GM18507 (cell line): ENCODE measurements at regions not wholly inside any gene's neighbourhood (a gene's known extent, or its start where the extent isn't known, plus 50 kb on each side); places are given as distances from the start of the nearest gene placed in this dataset.
"Not testable (repeated sequence)": the region's sequence is repeated elsewhere in the genome, so short reads cannot be mapped to it uniquely, and the experiment has no call there.

Source experiments
- DNase-seq: peaks from one replicate; pipeline ENCODE4 v3.0.0; 2011; ENCODE audit warnings: low read depth; ENCODE audit not compliant: insufficient read length; ENCODE audit errors: extremely low spot score
- FAIRE-seq: peaks from 2 replicates; lab custom pipeline; 2011; peaks lifted over from hg19 to GRCh38; lab: Jason Lieb, UNC

DNA sequence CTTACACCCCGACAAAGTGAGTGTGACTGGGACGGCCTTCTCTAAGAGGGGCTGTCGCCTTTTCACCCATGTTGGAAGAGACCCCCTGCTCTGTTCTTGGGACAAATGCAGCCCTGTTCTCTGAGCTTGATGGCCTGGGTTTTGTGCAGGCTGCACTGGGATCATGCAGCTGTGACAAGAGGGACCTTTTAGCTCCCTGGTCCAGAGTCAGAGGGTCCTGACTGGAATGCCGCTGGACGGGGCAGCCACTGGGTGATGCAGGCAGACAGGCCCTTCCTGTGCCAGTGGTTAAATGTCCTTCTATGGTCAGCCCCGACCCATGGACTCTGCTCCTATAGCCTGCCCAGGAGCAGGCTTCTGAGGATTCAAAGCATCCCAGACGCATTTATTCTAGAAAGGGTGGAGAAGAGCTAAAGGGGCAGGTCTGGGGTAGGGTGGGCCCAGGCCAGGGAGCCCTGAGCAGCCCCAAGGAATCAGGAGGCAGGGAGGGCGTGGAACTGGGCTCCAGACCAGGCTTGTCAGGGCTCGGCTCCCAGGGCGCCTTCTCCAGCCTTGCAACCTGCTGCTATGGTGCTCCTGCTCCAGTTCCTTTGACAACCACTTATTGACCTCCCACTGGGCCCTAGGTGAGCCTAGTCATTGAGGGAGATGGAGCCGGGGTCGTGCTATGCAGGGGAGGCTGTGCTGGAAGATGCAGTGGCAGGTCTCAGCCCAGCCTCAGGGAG is 277.9 kb upstream of the HS6ST1 start:
- FAIRE-seq, result no peak

DNA sequence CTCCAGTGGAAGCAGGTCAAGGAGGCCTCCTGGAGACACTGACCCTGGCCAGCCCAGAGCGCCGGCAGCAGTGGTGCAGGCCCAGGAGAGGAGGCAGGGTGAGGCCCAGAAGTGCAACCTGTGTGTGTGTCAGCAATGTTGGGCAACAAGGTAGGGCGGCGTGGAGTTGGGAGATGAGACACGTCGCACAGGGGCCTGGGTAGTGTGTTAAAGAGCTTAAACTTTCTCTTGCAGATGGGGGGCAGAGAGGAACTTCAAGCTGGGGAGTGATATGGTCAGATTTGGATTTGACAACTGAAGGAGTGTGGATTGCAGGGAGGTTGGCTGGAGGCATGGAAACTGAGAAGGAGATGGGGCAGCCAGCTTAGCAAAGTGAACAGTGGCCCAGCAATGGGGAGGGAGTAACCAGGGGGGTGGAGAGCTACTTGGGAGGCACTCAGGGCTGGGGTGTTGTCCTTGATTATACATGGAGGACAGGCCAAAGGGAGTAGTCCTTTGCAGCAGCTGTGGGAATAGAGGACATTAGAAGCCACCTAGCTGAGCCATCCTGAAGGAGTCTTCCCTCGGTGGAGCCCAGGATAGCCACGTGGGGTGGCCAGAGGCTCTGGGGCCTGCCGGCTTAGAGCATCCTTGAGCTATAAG is 278.6 kb upstream of the HS6ST1 start:
- FAIRE-seq (no peak), DNase-seq (no peak)

More for the DNA sequence above, 277.9 kb upstream of the HS6ST1 start:
- no peak for DNase-seq

DNA sequence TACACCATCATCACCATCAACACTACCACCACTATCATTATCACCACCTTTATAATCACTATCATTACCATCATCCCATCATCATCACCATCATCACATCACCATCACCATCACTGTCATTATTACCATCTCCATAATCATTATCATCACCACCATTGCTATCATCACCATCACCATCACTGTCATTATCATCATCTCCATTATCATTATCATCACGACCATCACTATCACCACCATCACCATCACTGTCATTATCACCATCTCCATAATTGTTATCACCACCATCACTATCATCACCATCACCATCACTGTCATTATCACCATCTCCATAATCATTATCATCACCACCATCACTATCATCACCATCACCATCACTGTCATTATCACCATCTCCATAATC is 279.6 kb upstream of the HS6ST1 start:
- not testable (repeated sequence) for DNase-seq, FAIRE-seq

DNA sequence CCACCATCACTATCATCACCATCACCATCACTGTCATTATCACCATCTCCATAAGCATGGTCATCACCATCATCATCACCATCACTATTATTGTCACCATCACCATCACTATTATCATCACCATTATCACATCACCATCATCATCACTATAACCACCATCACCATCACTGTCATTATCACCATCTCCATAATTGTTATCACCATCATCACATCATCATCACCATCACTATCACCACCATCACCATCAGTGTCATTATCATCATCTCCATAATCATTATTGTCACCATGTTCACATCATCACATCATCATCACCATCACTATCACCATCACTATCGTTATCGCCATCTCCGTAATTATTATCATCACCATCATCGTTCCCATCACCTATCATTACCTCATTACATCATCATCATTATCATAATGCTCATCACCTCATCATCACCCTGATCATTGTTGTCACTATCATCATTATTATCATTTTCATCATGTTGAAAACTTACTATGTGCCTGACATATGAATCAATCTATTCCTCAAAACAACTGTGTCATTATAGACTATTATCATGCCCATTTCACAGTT is 280.3 kb upstream of the HS6ST1 start:
- FAIRE-seq, result no peak
- DNase-seq, result no peak

DNA sequence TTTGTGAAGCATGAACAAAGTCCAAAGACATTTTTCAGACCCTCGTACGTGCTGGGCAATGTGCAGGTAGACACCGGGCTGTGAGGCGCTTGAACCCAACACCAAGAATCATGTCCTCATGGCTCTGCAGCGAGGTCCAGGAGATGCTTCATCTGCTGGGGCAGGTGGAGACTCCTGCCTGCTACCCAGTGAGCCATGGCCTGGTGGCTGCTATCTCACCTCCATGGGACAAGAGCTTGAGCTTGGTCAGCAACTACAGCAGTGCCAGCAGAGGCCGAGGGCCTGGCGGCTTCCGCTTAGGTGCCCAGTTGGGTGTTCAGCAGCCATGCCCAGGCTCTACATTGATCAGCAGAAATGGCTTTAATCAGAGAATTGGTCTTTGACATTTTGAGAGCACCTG is 281.0 kb upstream of the HS6ST1 start:
- FAIRE-seq, result no peak
- no peak for DNase-seq

DNA sequence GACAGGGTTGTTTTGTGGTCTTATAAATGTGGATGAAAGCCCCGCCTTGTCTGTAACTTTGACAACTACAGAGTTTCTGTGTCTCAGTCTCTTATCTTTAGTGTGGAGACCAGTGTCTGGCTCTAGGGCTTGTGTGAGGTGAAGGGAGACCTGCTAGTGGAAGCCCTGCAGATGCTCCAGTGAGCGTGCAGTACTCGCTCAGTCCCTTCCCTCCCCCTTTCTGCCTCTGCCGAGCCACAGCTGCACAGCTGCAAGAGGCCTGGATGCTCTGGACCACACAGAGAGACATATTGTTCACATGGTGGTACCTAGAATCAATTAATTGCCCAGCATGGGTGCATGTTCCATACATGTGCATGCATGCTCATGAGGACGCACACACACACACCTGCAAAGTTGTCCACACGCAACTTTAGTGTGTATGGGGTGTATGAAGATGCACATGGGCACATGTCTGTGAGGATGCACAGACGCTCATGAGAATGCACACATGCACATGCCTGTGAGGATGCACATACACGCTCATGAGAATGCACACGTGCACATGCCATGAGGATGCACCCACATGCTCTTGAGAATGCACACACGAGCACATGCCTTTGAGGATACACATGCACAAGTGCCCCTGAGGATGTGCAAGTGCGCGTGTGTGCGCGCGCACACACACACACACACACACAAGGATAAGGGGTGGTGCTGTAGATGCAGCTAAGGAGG is 282.1 kb upstream of the HS6ST1 start:
- DNase-seq (no peak), FAIRE-seq (no peak)

DNA sequence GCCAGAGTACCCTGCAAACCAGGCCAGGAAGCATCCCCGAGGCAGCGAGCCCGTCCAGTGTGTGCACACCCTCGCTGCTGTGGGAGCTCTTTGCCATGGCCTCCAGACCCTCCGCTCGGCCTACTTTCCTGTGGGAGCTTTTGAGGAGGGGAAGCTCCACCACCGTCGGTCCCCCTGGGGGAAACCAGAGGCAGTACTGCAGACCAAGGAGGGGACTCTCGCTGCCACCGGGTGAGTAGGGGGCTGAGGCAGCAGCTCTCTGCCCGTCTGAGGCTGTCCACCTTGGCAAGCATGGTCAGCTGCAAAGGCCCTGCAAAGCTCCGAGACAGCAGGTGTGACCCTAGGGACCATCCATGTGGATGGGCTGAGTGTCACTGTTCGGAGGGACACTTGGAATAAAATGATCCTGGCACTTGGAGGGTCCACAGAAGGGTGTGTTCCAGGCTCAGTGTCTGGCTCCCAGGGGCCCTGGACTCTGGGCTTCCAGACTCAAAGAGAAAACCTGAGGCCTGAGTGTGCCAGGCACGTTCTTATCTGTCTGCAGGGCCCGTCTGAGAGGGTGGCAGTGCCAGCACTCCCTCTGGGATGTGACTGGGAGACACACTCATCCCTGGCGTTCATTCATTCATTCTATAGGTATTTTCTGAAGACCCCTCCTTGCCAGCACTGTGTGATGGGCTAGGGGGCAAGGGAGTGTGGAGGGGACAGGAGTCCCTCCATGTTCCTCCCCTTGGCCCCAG is 282.8 kb upstream of the HS6ST1 start:
- DNase-seq, result no peak
- FAIRE-seq, result no peak

DNA sequence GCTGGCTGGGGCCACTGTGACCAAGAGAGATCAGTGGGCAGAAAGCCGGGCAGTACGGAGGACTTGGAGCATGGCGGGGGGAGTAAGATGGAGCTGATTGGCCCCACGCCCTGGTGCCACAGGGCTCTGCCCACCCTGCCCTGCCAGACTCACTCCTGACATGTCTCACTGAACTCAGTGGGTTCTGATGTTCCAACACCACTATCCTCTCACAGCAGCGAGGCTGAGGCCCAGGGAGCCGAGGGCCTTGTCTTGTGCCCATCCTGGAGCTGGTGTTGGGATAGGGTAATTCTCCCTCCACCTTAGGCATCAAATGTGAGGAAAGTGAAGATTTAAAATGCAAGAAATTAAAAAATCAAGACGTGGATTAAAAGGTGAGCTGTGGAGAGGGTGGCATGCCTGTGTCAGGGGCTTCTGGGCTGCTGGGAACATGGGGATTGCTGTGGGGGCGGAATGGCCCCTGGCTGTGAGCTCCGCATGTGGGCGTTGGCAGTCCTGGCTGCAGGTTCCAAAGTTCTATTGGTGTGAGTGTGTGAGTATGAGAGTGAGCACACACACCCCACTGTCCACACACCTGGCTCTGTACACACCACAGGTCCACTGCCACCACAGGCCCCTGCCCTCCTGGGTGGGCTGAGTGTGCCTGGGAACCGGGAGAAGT is 283.5 kb upstream of the HS6ST1 start:
- DNase-seq (no peak), FAIRE-seq (no peak)

DNA sequence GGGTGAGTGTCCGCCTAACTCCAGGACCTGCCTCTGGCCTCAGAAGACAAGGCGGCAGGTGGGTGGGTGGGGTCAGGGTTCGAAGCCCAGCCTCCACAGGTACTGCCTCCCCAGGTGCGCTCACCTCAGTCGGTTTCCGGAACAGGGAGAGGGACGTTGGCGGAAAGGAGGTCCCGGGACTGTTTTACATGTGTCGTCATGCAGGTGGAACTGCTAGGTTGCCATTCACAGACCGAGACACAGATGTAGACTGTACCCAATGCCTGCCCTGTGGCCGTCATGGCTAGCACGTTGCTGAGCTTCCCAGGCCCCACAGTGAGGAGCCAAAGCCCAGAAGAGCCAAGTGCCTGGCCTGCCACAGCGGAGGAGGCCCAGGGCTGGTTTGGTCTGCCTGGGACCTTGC is 284.0 kb upstream of the HS6ST1 start:
- DNase-seq (no peak), FAIRE-seq (no peak)

DNA sequence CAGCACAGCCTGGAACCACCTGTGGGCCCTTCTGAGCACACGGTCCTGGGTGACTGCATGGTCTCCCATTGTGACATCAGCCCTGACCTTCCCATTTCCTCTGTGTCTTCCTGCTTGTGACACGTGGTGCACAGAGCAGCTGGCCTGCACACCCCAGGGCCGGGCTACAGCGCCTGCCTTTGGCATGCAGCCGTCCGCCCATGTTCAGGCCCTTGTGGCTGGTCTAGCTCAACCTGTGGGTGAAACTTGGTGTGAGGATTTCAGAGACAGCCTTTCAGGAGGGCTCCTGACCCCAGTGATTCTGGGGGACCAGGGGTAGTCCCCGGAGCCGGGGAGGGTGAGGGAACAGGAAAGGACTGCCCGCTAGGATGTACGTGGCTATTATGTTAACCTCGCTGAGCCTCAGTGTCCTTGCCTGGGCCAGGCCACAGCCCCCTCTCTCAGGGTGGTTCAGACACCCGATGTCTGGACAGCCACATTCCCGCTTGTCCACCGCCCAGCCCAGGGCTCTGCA is 284.8 kb upstream of the HS6ST1 start:
- FAIRE-seq (no peak), DNase-seq (no peak)

DNA sequence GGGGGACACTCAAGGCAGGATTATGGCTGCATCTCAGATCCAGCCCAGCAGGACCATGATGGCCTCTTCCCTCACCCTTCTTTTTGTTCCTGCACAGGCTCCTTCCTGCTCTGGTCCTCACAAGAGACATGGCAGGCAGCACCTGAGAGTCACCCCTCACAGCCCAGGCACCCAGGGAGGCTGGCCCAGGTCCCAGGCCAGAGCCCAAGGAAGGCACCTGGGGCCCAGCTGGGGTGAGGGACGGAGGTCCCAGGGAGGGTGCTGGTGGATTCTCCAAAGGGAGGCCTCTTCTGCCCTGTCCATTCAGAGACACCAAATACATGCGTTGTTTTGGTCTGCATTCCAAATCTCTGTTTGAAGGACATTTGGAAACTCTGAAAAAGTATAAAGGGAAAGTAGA is 285.4 kb upstream of the HS6ST1 start:
- DNase-seq (no peak), FAIRE-seq (no peak)

DNA sequence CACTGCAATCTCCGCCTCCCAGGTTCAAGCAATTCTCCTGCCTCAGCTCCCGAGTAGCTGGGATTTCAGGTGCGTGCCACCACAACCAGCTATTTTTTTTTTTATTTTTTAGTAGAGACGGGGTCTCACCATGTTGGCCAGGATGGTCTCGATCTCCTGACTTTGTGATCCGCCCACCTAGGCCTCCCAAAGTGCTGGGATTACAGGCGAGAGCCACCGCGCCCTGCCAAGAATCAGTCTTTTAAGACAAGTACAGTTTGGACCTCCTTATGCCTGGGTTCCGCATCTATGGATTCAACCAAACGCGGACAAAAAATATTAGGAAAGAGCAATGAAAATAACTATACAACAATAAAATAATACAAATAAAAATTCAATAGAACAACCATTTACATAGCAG is 285.9 kb upstream of the HS6ST1 start:
- FAIRE-seq, DNase-seq: not testable (repeated sequence)

DNA sequence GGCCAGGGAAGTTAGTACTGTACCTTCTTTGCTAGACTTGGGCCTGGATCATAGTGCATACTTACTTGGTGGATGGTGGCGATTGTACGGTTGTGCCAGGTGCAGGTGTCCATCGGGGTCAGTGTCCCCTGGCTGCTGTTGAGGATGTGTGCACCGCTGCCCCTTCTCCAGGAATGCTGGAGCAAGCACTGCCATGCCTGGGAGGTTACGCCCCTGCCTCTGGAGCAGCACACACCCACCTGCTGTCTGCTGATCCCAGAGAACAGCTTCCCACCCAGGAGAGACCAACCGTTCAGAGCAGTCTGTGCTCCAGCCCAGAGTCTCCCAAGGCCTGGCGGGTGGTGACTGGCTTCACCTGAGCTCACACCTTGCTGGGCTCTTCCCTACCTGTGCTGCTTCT is 286.8 kb upstream of the HS6ST1 start:
- FAIRE-seq, result no peak

DNA sequence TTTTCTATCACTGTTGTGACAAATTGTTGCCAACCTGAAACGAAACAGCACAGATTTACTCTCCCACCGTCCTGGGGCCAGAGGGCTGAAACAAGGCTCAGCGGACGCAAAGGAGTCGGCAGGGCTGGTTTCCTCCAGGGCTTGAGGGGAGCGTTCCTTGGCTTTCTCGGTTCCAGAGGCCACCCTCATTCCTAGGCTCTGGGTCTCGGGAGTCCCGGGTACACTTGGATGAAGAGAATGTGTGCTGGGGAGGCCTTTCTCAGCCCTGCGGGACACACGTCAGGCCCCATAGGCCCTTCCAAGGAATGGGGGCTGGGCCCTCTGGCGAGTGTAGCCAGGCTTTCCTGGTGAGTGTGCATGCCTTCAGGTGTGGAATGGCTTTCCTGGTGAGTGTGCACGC is 287.3 kb upstream of the HS6ST1 start:
- DNase-seq (no peak), FAIRE-seq (no peak)

More for the DNA sequence above, 286.8 kb upstream of the HS6ST1 start:
- no peak for DNase-seq

DNA sequence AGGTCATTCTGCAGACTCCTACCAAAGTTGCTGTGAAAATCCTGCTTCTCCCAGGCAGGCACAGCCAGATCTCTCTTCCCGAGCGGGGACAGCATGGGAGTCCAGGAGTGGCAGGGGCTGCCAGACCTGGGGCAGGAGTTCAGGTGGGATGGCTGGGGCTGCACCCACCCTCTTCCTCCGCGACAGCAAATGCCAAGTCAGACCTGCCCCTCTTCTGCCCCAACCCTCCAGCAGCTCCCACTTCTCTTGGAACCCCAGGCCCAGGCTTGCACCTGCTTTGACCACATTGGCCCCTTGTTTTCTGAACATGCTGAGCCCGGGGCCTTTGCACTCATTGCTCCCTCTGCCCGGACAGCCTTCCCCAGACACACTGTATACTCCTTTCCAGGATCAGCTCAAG is 288.2 kb upstream of the HS6ST1 start:
- FAIRE-seq (no peak), DNase-seq (no peak)

DNA sequence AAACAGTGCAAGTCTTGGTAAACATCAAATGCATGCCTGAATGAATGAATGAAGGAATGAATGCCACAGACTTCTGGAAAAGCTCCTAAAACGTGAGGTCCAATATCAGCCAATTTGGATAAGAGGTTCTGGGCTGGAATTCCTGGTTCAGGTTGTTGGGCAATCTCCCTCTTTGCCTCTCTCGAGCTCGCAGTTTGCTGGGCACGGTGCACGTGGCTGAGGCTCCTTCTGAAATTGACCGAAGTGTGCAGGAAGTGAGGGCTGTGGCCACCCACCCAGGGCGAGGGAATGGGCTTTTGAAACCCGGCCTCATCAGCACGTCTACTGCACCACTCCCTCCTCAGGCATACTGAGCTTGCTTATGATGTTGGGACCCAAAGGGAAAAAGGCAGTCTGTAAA is 288.8 kb upstream of the HS6ST1 start:
- no peak for DNase-seq
- FAIRE-seq, result no peak

DNA sequence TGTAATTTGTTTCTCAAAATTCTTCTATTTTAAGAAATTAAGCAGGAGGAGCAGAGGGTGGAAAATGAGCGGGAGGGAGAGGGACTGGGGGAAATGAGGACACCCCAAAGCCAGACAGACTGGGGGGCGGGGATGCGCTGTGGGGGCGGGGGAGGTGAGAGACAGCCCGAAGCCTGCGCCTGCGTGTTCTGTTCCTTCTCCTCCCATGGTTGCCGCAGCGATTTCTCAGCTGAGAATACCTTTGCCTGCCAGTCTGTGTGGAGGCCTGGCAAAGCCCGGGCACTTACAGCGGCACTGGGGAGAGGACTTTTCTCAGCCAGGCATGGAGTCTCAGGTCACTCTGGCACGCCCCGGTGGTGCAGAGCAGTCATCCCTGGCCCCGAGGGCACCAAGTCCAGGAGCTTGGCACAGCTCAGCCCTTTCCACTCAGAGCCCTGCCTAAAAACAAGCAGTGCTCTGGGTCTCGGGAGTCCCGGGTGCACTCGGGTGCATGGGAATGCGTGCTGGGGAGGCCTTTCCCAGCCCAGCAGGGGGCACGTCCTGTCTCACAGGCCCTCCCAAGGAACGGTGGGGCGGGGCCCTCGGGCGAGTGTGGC is 289.3 kb upstream of the HS6ST1 start:
- DNase-seq (no peak), FAIRE-seq (no peak)

DNA sequence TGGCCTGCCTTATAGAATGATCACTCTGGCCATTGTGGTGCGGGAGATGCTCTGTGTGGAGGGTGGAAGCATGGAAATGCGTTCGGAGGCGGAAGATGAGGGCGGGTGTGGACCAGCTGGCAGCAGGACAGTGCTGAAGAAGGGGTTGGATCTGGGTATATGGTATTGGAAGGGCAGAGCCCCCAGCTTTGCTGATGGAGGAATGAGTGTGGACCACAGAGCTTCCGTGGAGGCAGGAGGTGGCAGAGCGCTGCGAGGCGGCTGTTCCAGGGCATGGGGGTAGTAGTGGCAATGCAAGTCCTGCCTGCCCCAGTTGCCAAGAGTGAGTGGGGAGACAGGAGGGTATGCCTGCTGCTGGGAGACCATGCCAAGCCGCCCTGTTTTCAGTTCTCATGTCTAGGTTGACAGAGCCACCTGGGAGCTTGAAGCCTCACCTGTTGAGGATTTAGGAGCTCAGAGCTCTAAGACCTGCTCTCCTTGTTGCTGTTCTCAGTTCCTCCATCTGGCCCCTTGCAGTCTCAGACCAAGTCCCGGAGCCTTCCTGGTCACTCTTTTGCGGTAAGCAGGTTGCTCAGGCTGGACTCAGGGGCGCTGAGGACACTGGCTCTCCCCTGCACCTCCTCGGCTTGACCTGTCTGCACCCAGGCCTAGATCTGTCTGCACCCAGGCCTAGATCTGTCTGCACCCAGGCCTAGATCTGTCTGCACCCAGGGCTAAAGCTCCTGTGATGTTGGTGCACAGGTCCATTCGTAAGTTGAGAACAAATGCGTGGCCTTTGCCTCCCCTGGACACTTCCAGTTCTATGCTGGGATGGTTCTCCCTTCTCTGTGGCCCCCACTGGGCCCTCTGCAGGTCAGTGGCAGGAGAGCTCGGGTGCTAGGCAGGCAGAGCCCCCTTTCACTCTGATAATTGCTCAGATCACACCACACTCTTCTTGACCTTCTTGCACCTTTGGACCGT is 290.5 kb upstream of the HS6ST1 start:
- FAIRE-seq, result no peak
- DNase-seq, result no peak
